GM03348 (cell line): ENCODE measurements at regions not wholly inside any gene's neighbourhood (a gene's known extent, or its start where the extent isn't known, plus 50 kb on each side); places are given as distances from the start of the nearest gene placed in this dataset.
"Not testable (repeated sequence)": the region's sequence is repeated elsewhere in the genome, so short reads cannot be mapped to it uniquely, and the experiment has no call there.

Experiments
- DNase-seq: peaks from one replicate; pipeline ENCODE4 v3.0.0; 2012; ENCODE audit warnings: low spot score

GRCh38 chr3:8311321-8311720 lies 190.3 kb upstream of the LMCD1 start:
- no peak for DNase-seq

- DNase-seq = no peak
Observed at GRCh38 chr3:8312685-8313084, 188.9 kb upstream of the LMCD1 start.

- no peak for DNase-seq
Observed at GRCh38 chr3:8313560-8314267, 187.9 kb upstream of the LMCD1 start.

GRCh38 chr3:8315526-8315925 lies 186.1 kb upstream of the LMCD1 start:
- not testable (repeated sequence) for DNase-seq

- peak; percentile 25 for DNase-seq
Observed at GRCh38 chr3:8317661-8318649, 183.7 kb upstream of the LMCD1 start.

GRCh38 chr3:8319935-8320634 lies 181.5 kb upstream of the LMCD1 start:
- peak; percentile 77 for DNase-seq

- DNase-seq = no peak
Observed at GRCh38 chr3:8320711-8321458, 180.7 kb upstream of the LMCD1 start.

GRCh38 chr3:8324747-8325146 lies 176.9 kb upstream of the LMCD1 start:
- DNase-seq = peak; percentile 77

GRCh38 chr3:8325306-8325705 lies 176.3 kb upstream of the LMCD1 start:
- no peak for DNase-seq

GRCh38 chr3:8325833-8326232 lies 175.8 kb upstream of the LMCD1 start:
- not testable (repeated sequence) for DNase-seq

GRCh38 chr3:8327739-8328138 lies 173.9 kb upstream of the LMCD1 start:
- DNase-seq = no peak

- no peak for DNase-seq
Observed at GRCh38 chr3:8328967-8329366, 172.7 kb upstream of the LMCD1 start.

GRCh38 chr3:8329598-8329997 lies 172.0 kb upstream of the LMCD1 start:
- no peak for DNase-seq

GRCh38 chr3:8336456-8336855 lies 165.2 kb upstream of the LMCD1 start:
- DNase-seq = no peak

- DNase-seq = no peak
Observed at GRCh38 chr3:8338424-8338823, 163.2 kb upstream of the LMCD1 start.

- DNase-seq = no peak
Observed at GRCh38 chr3:8341821-8342247, 159.8 kb upstream of the LMCD1 start.

GRCh38 chr3:8343058-8343457 lies 158.6 kb upstream of the LMCD1 start:
- no peak for DNase-seq

- DNase-seq = no peak
Observed at GRCh38 chr3:8345398-8345797, 156.2 kb upstream of the LMCD1 start.

- no peak for DNase-seq
Observed at GRCh38 chr3:8348076-8348475, 153.5 kb upstream of the LMCD1 start.

- no peak for DNase-seq
Observed at GRCh38 chr3:8352475-8352874, 149.1 kb upstream of the LMCD1 start.

GRCh38 chr3:8353364-8353763 lies 148.3 kb upstream of the LMCD1 start:
- DNase-seq = no peak

GRCh38 chr3:8355346-8355745 lies 146.3 kb upstream of the LMCD1 start:
- no peak for DNase-seq
